ENCODE measurements at regions not wholly inside any gene's neighbourhood (a gene's known extent, or its start where the extent isn't known, plus 50 kb on each side); places are given as distances from the start of the nearest gene placed in this dataset.

DNA sequence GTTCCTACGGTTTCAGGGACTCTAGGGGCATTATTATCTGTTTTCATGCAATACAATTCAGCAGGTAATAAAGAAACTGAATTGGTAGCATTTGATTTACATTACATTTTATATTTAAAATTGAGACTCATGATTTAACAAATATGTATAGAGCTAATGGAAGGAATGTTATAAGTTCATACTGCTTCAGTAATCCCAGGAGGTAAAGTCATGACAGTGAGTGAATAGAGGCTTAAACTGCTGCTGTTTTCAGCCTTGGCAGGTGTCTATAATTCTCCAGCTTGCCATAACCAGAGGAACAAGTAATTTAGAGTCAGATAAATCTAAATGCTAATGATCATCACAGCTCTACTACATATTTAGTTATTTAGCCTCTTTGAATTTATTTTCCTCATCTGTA is 360.8 kb upstream of the MANEA start:
- TF ChIP-seq, protein P1, sequence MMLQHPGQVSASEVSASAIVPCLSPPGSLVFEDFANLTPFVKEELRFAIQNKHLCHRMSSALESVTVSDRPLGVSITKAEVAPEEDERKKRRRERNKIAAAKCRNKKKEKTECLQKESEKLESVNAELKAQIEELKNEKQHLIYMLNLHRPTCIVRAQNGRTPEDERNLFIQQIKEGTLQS (IDR thresholded peaks at IDR 0.05), result no peak
- TF ChIP-seq EZH2 (IDR thresholded peaks at IDR 0.05) (no peak), ZNF274 (IDR thresholded peaks at IDR 0.05; ENCODE audit: low read depth, low read length) (no peak), RAD21 (IDR thresholded peaks at IDR 0.05; ENCODE audit: low read depth) (no peak), SIN3A (IDR thresholded peaks at IDR 0.05; ENCODE audit: low read depth) (no peak), POLR2AphosphoS5 (IDR thresholded peaks at IDR 0.05; ENCODE audit: low read depth, low read length) (no peak), POLR2A (IDR thresholded peaks at IDR 0.05; ENCODE audit: borderline replicate concordance, extremely low read depth, insufficient read depth, insufficient read length) (no peak)
- TF ChIP-seq, protein P2, sequence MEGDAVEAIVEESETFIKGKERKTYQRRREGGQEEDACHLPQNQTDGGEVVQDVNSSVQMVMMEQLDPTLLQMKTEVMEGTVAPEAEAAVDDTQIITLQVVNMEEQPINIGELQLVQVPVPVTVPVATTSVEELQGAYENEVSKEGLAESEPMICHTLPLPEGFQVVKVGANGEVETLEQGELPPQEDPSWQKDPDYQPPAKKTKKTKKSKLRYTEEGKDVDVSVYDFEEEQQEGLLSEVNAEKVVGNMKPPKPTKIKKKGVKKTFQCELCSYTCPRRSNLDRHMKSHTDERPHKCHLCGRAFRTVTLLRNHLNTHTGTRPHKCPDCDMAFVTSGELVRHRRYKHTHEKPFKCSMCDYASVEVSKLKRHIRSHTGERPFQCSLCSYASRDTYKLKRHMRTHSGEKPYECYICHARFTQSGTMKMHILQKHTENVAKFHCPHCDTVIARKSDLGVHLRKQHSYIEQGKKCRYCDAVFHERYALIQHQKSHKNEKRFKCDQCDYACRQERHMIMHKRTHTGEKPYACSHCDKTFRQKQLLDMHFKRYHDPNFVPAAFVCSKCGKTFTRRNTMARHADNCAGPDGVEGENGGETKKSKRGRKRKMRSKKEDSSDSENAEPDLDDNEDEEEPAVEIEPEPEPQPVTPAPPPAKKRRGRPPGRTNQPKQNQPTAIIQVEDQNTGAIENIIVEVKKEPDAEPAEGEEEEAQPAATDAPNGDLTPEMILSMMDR (IDR thresholded peaks at IDR 0.05 in 2 of 3, conservative IDR thresholded peaks at IDR 0.05 in 1 of 3; ENCODE audit: borderline replicate concordance in 1 of 3, insufficient read depth in 1 of 3, low read depth in 2 of 3, low read length in 2 of 3), result no peak
